ENCODE measurements at regions not wholly inside any gene's neighbourhood (a gene's known extent, or its start where the extent isn't known, plus 50 kb on each side); places are given as distances from the start of the nearest gene placed in this dataset.

DNA sequence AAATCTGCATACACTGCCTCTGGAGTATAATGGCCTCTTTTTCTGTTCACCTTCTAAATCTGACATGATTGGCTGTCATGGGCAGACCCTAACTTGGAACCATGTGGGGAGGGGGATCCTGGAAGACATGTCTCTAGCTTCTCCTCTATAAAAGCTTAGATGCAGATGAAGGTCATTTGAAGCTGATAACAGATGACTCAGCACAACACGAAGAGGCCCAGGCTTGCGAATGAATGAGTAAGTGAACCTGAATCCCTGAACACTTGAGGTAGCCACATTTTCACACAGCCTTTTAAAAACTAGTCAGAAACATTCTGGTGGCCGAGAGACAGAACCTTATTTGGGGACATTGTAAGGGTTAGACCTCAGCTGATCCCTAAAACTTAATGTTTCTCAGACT, 282.6 kb downstream of the ELAVL2 start:
- no peaks in the 10 kb centered on the region for H3K36me3 ChIP-seq
- no peak overlapping the region for H3K4me3 ChIP-seq (ENCODE audit: low read depth, low read length)
- no peaks in the 10 kb centered on the region for H3K27me3 ChIP-seq
- no peaks in the 10 kb centered on the region for H3K9me3 ChIP-seq
- TF ChIP-seq CTCF (IDR thresholded peaks at IDR 0.05; ENCODE audit: low read depth, low read length): no peak
- H3K4me1 ChIP-seq: no peaks in the 10 kb centered on the region
- DNase-seq: no peak

- no peaks in the 10 kb centered on the region for H3K9me3 ChIP-seq
- no peaks in the 10 kb centered on the region for H3K27me3 ChIP-seq
- no peaks in the 10 kb centered on the region for H3K4me1 ChIP-seq
- no peak for DNase-seq
- TF ChIP-seq CTCF (IDR thresholded peaks at IDR 0.05; ENCODE audit: low read depth, low read length): no peak
- H3K4me3 ChIP-seq (ENCODE audit: low read depth, low read length): no peak overlapping the region
- H3K36me3 ChIP-seq: no peaks in the 10 kb centered on the region
These were observed 280.3 kb downstream of the ELAVL2 start for GRCh38 chr9:23545728-23546127.

DNA sequence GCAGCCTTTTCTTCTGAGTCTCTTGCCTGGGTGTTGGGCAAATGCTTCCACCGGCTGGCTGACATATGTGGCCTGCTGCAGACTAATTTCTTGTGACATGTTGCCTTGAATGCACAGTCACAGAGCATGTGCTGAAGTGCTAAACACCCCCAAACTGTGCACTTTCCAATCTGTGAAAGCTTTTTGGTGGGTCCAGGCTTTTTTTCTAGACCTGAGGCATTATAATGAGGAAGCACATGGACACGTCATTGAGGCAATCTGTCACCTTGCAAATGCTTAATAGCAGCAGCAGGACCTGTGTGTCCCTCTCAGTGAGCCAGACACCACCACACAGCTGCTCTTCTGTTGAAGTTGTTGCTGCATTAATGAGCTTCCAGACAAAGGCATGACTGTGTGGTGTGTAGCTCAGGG, 274.7 kb downstream of the ELAVL2 start:
- no peak for DNase-seq
- no peak overlapping the region for H3K4me3 ChIP-seq (ENCODE audit: low read depth, low read length)
- no peaks in the 10 kb centered on the region for H3K9me3 ChIP-seq
- H3K27me3 ChIP-seq: no peaks in the 10 kb centered on the region
- no peaks in the 10 kb centered on the region for H3K4me1 ChIP-seq
- no peaks in the 10 kb centered on the region for H3K36me3 ChIP-seq
- no peak for TF ChIP-seq CTCF (IDR thresholded peaks at IDR 0.05; ENCODE audit: low read depth, low read length)

DNA sequence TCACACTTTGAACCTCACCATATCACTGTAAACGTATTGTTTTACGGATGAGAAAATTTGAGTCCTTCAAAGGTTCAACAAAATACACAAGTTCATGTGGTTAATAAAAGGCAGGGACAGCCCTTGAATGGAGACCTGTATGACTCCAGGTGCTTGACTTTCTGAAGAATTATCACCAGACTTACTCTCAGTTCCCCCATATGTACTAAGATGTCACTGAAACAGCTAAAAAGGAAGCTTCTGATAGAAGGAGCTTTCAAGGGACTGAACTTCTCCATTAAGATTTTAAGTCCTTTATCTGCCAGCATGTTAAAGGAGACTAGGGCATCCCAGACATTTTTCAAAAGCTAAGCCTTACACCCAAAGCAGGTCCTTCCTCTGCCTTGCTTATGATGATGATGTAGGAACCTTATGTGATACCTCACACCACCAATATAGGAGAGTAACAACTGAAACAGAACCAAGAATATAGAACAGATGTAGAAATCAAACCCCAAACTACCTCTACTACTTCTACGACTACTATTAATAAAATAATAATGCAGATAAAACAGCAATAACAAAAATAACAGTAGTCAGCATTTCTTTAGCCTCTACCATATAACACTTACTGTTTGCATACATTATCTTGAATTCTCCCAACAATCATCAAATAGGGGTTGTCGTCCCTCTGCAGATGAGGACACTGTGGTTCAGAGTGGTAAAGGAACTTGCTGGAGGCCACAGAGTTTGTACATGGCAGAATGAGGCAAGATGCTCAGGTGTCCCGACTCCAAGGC, 273.9 kb downstream of the ELAVL2 start:
- Histone ChIP-seq H3K9me3 (no peaks in the 10 kb centered on the region), H3K4me1 (no peaks in the 10 kb centered on the region), H3K4me3 (ENCODE audit: low read depth, low read length) (no peak overlapping the region), H3K36me3 (no peaks in the 10 kb centered on the region), H3K27me3 (no peaks in the 10 kb centered on the region)
- no peak for DNase-seq
- TF ChIP-seq CTCF (IDR thresholded peaks at IDR 0.05; ENCODE audit: low read depth, low read length): no peak

DNA sequence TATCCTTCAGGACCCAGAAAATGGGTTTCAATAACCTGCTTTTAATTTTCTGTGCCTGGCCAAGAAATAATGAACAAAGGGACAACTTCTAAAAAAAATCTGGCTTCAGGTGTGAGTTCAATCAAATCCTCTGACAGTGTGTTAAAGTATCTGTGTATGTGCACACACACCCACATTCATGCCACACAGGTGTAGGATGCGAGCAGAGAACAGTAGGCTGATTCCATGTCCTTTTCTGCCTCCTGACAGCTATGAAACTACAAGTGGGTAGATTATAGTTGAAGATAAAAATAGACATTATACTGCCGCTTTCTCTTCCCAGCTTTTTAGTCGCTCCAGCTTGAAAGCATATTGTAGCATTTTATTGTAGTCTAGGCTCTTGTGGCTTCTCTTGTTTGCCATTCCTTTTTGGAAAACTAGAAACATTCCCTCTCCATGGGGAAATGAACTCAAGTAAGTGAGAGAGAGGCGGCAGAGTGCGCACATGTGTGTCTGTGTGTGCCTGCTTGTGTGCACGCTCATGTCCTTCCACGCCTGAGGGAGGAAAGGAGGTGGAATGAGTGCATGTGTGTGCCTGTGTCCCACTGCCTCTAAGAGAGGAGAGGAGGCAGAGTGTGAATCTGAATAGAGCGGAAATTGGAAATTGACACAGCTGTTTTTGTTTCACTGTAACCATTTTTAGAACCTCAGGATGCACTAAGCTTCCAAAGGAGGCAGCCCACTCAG, 273.0 kb downstream of the ELAVL2 start:
- Histone ChIP-seq H3K4me3 (ENCODE audit: low read depth, low read length) (no peak overlapping the region), H3K36me3 (no peaks in the 10 kb centered on the region), H3K4me1 (no peaks in the 10 kb centered on the region), H3K27me3 (no peaks in the 10 kb centered on the region), H3K9me3 (no peaks in the 10 kb centered on the region)
- no peak for DNase-seq
- no peak for TF ChIP-seq CTCF (IDR thresholded peaks at IDR 0.05; ENCODE audit: low read depth, low read length)

- no peaks in the 10 kb centered on the region for H3K4me1 ChIP-seq
- H3K9me3 ChIP-seq: no peaks in the 10 kb centered on the region
- no peak overlapping the region for H3K4me3 ChIP-seq (ENCODE audit: low read depth, low read length)
- no peak for TF ChIP-seq CTCF (IDR thresholded peaks at IDR 0.05; ENCODE audit: low read depth, low read length)
- DNase-seq: no peak
- no peaks in the 10 kb centered on the region for H3K36me3 ChIP-seq
- no peaks in the 10 kb centered on the region for H3K27me3 ChIP-seq
These were observed 271.4 kb downstream of the ELAVL2 start for GRCh38 chr9:23554686-23555085.
